ENCODE measurements at regions not wholly inside any gene's neighbourhood (a gene's known extent, or its start where the extent isn't known, plus 50 kb on each side); places are given as distances from the start of the nearest gene placed in this dataset.

GRCh38 chr3:62975566-62975965 lies 100.3 kb upstream of the CADPS start (continued):
- TF ChIP-seq USF2 (IDR thresholded peaks at IDR 0.05; ENCODE audit: low read length) (no peak), BCL11A (IDR thresholded peaks at IDR 0.05; ENCODE audit: low read depth in 2 of 2, low read length in 2 of 2) (no peak), JUND (IDR thresholded peaks at IDR 0.05; ENCODE audit: low read length) (no peak)
- TF ChIP-seq, protein P1, sequence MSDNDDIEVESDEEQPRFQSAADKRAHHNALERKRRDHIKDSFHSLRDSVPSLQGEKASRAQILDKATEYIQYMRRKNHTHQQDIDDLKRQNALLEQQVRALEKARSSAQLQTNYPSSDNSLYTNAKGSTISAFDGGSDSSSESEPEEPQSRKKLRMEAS (IDR thresholded peaks at IDR 0.05), result no peak
